K562 (cell line): ENCODE measurements at regions not wholly inside any gene's neighbourhood (a gene's known extent, or its start where the extent isn't known, plus 50 kb on each side); places are given as distances from the start of the nearest gene placed in this dataset.

Experiments used
- BCL6 ChIP-seq: fragments of 250-450 bp; sonication (Bioruptor Pico); IDR thresholded peaks from 2 replicates; pipeline ENCODE4 v1.4.0; 2020
- BRF1 ChIP-seq: IDR thresholded peaks from 3 replicates; pipeline ENCODE4 v1.6.1; 2011; ENCODE audit warnings: borderline replicate concordance, mild to moderate bottlenecking; ENCODE audit not compliant: insufficient read length; ENCODE audit errors: extremely low read depth
- CTCF ChIP-seq, 3 experiments: IDR thresholded peaks in 2 of 3; conservative IDR thresholded peaks in 1 of 3; 2 replicates each; pipeline ENCODE4 v1.5.1; 2011 to 2012; ENCODE audit warnings: low read length in 3 of 3, mild to moderate bottlenecking in 3 of 3, control low read depth in 2 of 3, improper control_type of control experiment in 1 of 3, inconsistent platforms in 1 of 3, low read depth in 1 of 3, mixed read lengths in 1 of 3, moderate library complexity in 1 of 3; ENCODE audit not compliant: insufficient read depth in 2 of 3
- EZH2 ChIP-seq: IDR thresholded peaks from 2 replicates; pipeline ENCODE4 v1.6.1; 2012; ENCODE audit warnings: low read depth, mild to moderate bottlenecking, inconsistent platforms, low read length, borderline replicate concordance
- KLF13 ChIP-seq: fragments of 450-650 bp; IDR thresholded peaks from 2 replicates; pipeline ENCODE4 v1.6.1; 2016; ENCODE audit warnings: missing genetic modification characterization, low read depth, mild to moderate bottlenecking, missing compliant biosample characterization, moderate library complexity, borderline replicate concordance
- MXI1 ChIP-seq: IDR thresholded peaks from 2 replicates; pipeline ENCODE4 v1.6.1; 2011; ENCODE audit warnings: low read depth, mild to moderate bottlenecking, improper control_type of control experiment, low read length
- POLR2AphosphoS5 ChIP-seq: IDR thresholded peaks from 2 replicates; pipeline ENCODE4 v1.6.1; 2011; ENCODE audit warnings: mild to moderate bottlenecking, low read depth, low read length, moderate library complexity; ENCODE audit not compliant: control insufficient read depth, insufficient read depth
- PTBP1 ChIP-seq: fragments of 200-400 bp; formaldehyde crosslinking; IDR thresholded peaks from 2 replicates; pipeline ENCODE4 v1.6.1; 2017; ENCODE audit warnings: low read depth, low read length
- SP1 ChIP-seq: sonication (generic); formaldehyde crosslinking; IDR thresholded peaks from 2 replicates; pipeline ENCODE4 v1.8.1; 2022; ENCODE audit warnings: mild to moderate bottlenecking, missing genetic modification reagents
- TAF1 ChIP-seq: IDR thresholded peaks from 2 replicates; pipeline ENCODE4 v1.6.1; 2011; ENCODE audit warnings: mild to moderate bottlenecking, low read length, moderate library complexity; ENCODE audit not compliant: insufficient read depth, control insufficient read depth, severe bottlenecking; ENCODE audit errors: extremely low read depth
- YY1 ChIP-seq, 3 experiments: IDR thresholded peaks; 2 replicates each; pipeline ENCODE4 v1.6.1; 2011; ENCODE audit warnings: low read length in 2 of 3, mild to moderate bottlenecking in 2 of 3, moderate library complexity in 2 of 3, borderline replicate concordance in 1 of 3, control low read depth in 1 of 3, low read depth in 1 of 3; ENCODE audit not compliant: insufficient read depth in 3 of 3, insufficient replicate concordance in 2 of 3, control insufficient read depth in 1 of 3, insufficient read length in 1 of 3; ENCODE audit errors: extremely low read depth in 1 of 3
- ZNF3 ChIP-seq: fragments of 250-450 bp; sonication (Bioruptor Pico); IDR thresholded peaks from 2 replicates; pipeline ENCODE4 v1.5.0; 2021; ENCODE audit warnings: mild to moderate bottlenecking, moderate library complexity
- TF ChIP-seq, protein P1 (sequence below): fragments of 450-650 bp; IDR thresholded peaks from 2 replicates; pipeline ENCODE4 v1.6.1; 2016; ENCODE audit warnings: borderline replicate concordance

GRCh38 chr20:54419531-54419930 is 55.9 kb upstream of the DOK5 start:
- no peak for TF ChIP-seq YY1 (IDR thresholded peaks at IDR 0.05; ENCODE audit: borderline replicate concordance in 1 of 3, control insufficient read depth in 1 of 3, extremely low read depth in 1 of 3, insufficient read depth in 3 of 3, insufficient read length in 1 of 3, insufficient replicate concordance in 2 of 3, low read depth in 1 of 3, low read length in 2 of 3)
- no peak for TF ChIP-seq TAF1
- TF ChIP-seq EZH2 = no peak
- TF ChIP-seq MXI1 = no peak
- no peak for TF ChIP-seq BCL6 (CRISPR knock-in tag)
- no peak for TF ChIP-seq SP1
- no peak for TF ChIP-seq POLR2AphosphoS5
- no peak for TF ChIP-seq BRF1
- no peak for TF ChIP-seq CTCF (IDR thresholded peaks at IDR 0.05 in 2 of 3, conservative IDR thresholded peaks at IDR 0.05 in 1 of 3; ENCODE audit: insufficient read depth in 2 of 3, low read depth in 1 of 3, low read length in 3 of 3)
- no peak for TF ChIP-seq KLF13 (tag)
- no peak for TF ChIP-seq ZNF3 (CRISPR knock-in tag)
- no peak for TF ChIP-seq PTBP1
- TF ChIP-seq, protein P1, sequence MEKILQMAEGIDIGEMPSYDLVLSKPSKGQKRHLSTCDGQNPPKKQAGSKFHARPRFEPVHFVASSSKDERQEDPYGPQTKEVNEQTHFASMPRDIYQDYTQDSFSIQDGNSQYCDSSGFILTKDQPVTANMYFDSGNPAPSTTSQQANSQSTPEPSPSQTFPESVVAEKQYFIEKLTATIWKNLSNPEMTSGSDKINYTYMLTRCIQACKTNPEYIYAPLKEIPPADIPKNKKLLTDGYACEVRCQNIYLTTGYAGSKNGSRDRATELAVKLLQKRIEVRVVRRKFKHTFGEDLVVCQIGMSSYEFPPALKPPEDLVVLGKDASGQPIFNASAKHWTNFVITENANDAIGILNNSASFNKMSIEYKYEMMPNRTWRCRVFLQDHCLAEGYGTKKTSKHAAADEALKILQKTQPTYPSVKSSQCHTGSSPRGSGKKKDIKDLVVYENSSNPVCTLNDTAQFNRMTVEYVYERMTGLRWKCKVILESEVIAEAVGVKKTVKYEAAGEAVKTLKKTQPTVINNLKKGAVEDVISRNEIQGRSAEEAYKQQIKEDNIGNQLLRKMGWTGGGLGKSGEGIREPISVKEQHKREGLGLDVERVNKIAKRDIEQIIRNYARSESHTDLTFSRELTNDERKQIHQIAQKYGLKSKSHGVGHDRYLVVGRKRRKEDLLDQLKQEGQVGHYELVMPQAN = no peak
